PC-9 (cell line): ENCODE measurements at regions not wholly inside any gene's neighbourhood (a gene's known extent, or its start where the extent isn't known, plus 50 kb on each side); places are given as distances from the start of the nearest gene placed in this dataset.

Experiments used
- BruUV-seq: library from RNA; stranded (reverse); fragments of 400-500 nt; replicated peaks from 2 replicates; lab custom pipeline; 2021; lab: Mats Ljungman, UMichigan
- CTCF ChIA-PET: fragments of 300-600 bp; sonication (Branson Sonifier 250); formaldehyde crosslinking; loops from one replicate; lab custom pipeline; 2022; ENCODE audit warnings: antibody characterized with exemption; lab: Charles Lee
- POLR2A ChIA-PET: fragments of 300-600 bp; sonication (Branson Sonifier 250); formaldehyde crosslinking; loops from one replicate; lab custom pipeline; 2022; ENCODE audit warnings: antibody characterized with exemption; ENCODE audit not compliant: unreplicated experiment; lab: Charles Lee
- DNase-seq, 2 experiments: peaks; one replicate each; pipeline versions ENCODE4 v3.0.0 to v3.0.0-alpha.2; 2015 to 2022; ENCODE audit warnings: mixed read lengths in 1 of 2
- H2AFZ ChIP-seq: fragments of 200-600 bp; sonication (generic); 2 replicates; pipeline ENCODE4 v1.8.1; 2017; ENCODE audit warnings: antibody characterized with exemption
- H3F3A ChIP-seq: fragments of 200-600 bp; sonication (generic); 2 replicates; pipeline ENCODE4 v1.8.1; 2017; ENCODE audit warnings: antibody characterized with exemption, mild to moderate bottlenecking, low read depth; ENCODE audit not compliant: insufficient read depth
- H3K27ac ChIP-seq: fragments of 200-600 bp; sonication (generic); 2 replicates; pipeline ENCODE4 v1.6.1; 2016; ENCODE audit warnings: mixed run types
- H3K27me3 ChIP-seq: fragments of 200-600 bp; sonication (generic); 2 replicates; pipeline ENCODE4 v1.6.1; 2016; ENCODE audit warnings: low read depth, mixed run types; ENCODE audit not compliant: insufficient read depth
- H3K36me3 ChIP-seq: fragments of 200-600 bp; sonication (generic); 2 replicates; pipeline ENCODE4 v1.6.1; 2016; ENCODE audit warnings: low read depth, mixed run types
- H3K4me1 ChIP-seq: fragments of 200-600 bp; sonication (generic); replicated peaks from 2 replicates; pipeline ENCODE4 v1.6.1; 2016; ENCODE audit warnings: mixed run types; ENCODE audit not compliant: insufficient read depth
- H3K4me2 ChIP-seq: fragments of 200-600 bp; sonication (generic); 2 replicates; pipeline ENCODE4 v1.6.1; 2017; ENCODE audit warnings: mixed run types
- H3K4me3 ChIP-seq: fragments of 200-600 bp; sonication (generic); 2 replicates; pipeline ENCODE4 v1.6.1; 2016; ENCODE audit warnings: mixed run types
- H3K79me2 ChIP-seq: fragments of 200-600 bp; sonication (generic); 2 replicates; pipeline ENCODE4 v1.6.1; 2017; ENCODE audit warnings: low read depth, mixed run types
- H3K9me2 ChIP-seq: fragments of 200-600 bp; sonication (generic); 2 replicates; pipeline ENCODE4 v1.8.1; 2017; ENCODE audit warnings: mild to moderate bottlenecking; ENCODE audit not compliant: insufficient read depth
- H3K9me3 ChIP-seq: fragments of 200-600 bp; sonication (generic); 2 replicates; pipeline ENCODE4 v1.8.1; 2016; ENCODE audit warnings: low read depth; ENCODE audit not compliant: insufficient read depth
- H4K20me1 ChIP-seq: fragments of 200-600 bp; sonication (generic); 2 replicates; pipeline ENCODE4 v1.8.1; 2017; ENCODE audit not compliant: insufficient read depth
- EZH2 ChIP-seq: fragments of 200-600 bp; sonication (generic); IDR thresholded peaks from 2 replicates; pipeline ENCODE4 v1.8.0; 2017; ENCODE audit warnings: antibody characterized with exemption, low read depth
- intact Hi-C: fragments of 100-400 bp; cut with micrococcal nuclease; formaldehyde crosslinking; loops from one replicate; pipeline ENCODE4 v1.10.0; 2022; ENCODE audit not compliant: unreplicated experiment
- TF ChIP-seq, protein P1 (sequence below): fragments of 200-600 bp; sonication (generic); conservative IDR thresholded peaks from 2 replicates; pipeline ENCODE4 v1.6.1; 2017; ENCODE audit warnings: mixed run types, antibody characterized with exemption, mild to moderate bottlenecking, moderate library complexity

DNA sequence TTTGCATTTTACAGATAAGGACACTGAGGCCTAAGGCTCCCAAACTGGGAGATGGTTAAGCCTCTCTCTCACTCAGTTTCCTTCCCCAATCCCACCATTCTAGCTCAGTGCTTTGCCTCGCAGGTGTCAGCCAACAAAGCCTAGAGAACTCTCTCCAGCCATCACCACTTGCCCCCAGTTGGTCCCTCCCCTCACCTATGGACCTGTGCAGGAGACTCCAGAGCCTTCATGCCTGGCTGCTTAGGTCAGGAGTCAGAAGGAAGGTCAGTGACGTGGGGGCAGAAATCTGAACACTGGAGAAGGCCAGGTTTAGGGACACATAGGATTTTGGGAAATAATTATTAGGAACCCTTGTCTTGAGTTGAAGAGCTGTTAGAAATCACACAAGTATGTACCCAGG, 295.3 kb downstream of the PTPRU start:
- H3K4me2 ChIP-seq = no peak overlapping the region
- H3K9me2 ChIP-seq = no peaks in the 10 kb centered on the region
- H3K9me3 ChIP-seq = peaks cover 5% of the 10 kb centered on the region; the same call in 1 of the 2 replicates
- TF ChIP-seq, protein P1, sequence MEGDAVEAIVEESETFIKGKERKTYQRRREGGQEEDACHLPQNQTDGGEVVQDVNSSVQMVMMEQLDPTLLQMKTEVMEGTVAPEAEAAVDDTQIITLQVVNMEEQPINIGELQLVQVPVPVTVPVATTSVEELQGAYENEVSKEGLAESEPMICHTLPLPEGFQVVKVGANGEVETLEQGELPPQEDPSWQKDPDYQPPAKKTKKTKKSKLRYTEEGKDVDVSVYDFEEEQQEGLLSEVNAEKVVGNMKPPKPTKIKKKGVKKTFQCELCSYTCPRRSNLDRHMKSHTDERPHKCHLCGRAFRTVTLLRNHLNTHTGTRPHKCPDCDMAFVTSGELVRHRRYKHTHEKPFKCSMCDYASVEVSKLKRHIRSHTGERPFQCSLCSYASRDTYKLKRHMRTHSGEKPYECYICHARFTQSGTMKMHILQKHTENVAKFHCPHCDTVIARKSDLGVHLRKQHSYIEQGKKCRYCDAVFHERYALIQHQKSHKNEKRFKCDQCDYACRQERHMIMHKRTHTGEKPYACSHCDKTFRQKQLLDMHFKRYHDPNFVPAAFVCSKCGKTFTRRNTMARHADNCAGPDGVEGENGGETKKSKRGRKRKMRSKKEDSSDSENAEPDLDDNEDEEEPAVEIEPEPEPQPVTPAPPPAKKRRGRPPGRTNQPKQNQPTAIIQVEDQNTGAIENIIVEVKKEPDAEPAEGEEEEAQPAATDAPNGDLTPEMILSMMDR = no peak
- no peak for TF ChIP-seq EZH2
- intact Hi-C loops = no loop called here
- ChIA-PET POLR2A (no interaction called here), CTCF (no interaction called here)
- H2AFZ ChIP-seq = no peak overlapping the region
- no TSS peak for BruUV-seq
- H3K36me3 ChIP-seq = no peaks in the 10 kb centered on the region
- no peaks in the 10 kb centered on the region for H3K4me1 ChIP-seq
- no peaks in the 10 kb centered on the region for H3F3A ChIP-seq
- no peaks in the 10 kb centered on the region for H3K27me3 ChIP-seq
- DNase-seq = no peak
- no peak overlapping the region for H3K27ac ChIP-seq
- no peaks in the 10 kb centered on the region for H4K20me1 ChIP-seq
- H3K79me2 ChIP-seq = no peaks in the 10 kb centered on the region
- no peak overlapping the region for H3K4me3 ChIP-seq

DNA sequence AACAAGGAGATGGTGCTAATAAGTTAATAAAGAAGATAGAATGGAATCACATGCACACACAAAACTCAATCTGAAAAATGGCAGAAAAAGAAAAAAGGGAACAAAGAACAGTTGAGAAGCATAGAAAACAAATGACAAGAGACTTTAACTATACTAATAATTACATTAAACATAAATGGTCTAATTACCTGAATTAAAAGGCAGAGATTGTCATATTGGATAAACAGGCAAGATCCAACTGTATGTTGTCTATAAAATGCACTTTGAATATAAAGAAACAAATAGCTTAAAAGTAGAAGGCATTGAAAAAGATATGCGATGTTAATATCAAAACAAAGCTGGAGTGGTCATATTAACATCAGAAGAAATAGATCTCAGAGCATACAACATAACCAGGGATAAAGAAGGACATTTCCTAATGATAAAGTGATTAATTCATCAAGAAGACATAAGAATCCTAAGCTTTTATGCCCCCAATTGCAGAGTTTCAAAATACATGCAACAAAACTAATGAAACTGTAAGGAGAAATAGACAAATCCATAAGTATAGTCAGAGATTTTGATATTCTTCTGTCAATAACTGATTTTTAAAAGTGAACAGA, 293.5 kb downstream of the PTPRU start:
- intact Hi-C loops = no loop called here
- Histone ChIP-seq H2AFZ (no peak overlapping the region), H4K20me1 (no peaks in the 10 kb centered on the region), H3K4me2 (no peak overlapping the region), H3K4me1 (no peaks in the 10 kb centered on the region), H3K27ac (no peak overlapping the region), H3K36me3 (no peaks in the 10 kb centered on the region), H3K79me2 (no peaks in the 10 kb centered on the region), H3K27me3 (no peaks in the 10 kb centered on the region), H3F3A (no peaks in the 10 kb centered on the region), H3K4me3 (no peak overlapping the region), H3K9me2 (no peaks in the 10 kb centered on the region), H3K9me3 (peaks cover 5% of the 10 kb centered on the region; the same call in 1 of the 2 replicates)
- ChIA-PET POLR2A (no interaction called here), CTCF (no interaction called here)
- no peak for DNase-seq
- TF ChIP-seq, protein P1 = no peak
- TF ChIP-seq EZH2 = no peak
- BruUV-seq = no TSS peak

DNA sequence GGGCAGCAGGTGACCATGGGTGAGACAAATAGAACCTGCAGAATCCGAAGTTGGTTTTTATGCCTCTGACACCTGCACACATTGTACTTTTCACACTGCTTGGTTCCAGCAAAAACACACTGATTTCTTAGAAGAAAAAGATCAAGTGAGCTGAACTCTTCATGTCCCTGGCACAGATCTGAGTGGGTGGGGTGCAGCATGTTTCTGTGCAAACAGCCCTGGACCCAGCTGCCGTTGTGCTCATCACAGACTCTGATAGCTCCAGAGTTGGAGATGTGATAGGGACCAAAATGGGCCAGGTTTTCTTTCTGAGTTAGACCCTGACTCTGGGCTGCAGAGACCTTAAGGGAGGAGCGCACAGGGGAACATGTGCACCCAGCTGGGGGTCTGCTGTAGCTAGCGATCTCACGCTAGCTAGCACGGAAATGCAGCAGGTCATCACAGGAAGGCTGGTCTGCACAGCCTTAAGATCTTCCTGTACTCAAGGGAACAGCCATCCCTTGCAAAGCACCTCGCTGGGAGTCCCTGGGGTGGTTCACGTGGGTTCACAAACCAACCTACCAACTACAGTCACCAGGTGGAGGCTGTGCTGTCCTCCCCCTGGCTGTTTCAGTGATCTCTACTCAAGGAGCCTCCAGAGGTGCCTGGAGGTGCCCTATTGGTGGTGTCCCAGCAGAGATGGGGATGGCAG, 291.1 kb downstream of the PTPRU start:
- CTCF ChIA-PET = no interaction called here
- intact Hi-C loops = no loop called here
- Histone ChIP-seq H3K27ac (no peak overlapping the region), H3K4me1 (no peaks in the 10 kb centered on the region), H2AFZ (no peak overlapping the region), H3F3A (no peaks in the 10 kb centered on the region), H3K4me3 (no peak overlapping the region), H3K27me3 (no peaks in the 10 kb centered on the region), H4K20me1 (no peaks in the 10 kb centered on the region), H3K4me2 (no peak overlapping the region), H3K9me2 (no peaks in the 10 kb centered on the region), H3K36me3 (no peaks in the 10 kb centered on the region), H3K79me2 (no peaks in the 10 kb centered on the region), H3K9me3 (peaks cover 5% of the 10 kb centered on the region; the same call in 1 of the 2 replicates)
- no TSS peak for BruUV-seq
- TF ChIP-seq, protein P1 = no peak
- POLR2A ChIA-PET = no interaction called here
- no peak for DNase-seq
